Retinal pigment epithelial cell (primary cell): ENCODE measurements at regions not wholly inside any gene's neighbourhood (a gene's known extent, or its start where the extent isn't known, plus 50 kb on each side); places are given as distances from the start of the nearest gene placed in this dataset.

Source experiments
- DNase-seq: peaks from one replicate; pipeline ENCODE4 v3.0.0-alpha.2; 2010; ENCODE audit warnings: low read depth
- H3K4me3 ChIP-seq: 2 replicates; pipeline ENCODE4 v1.5.1; 2011; ENCODE audit warnings: mild to moderate bottlenecking, low read length, control low read depth, moderate library complexity
- CTCF ChIP-seq: conservative IDR thresholded peaks from 2 replicates; pipeline ENCODE4 v1.5.1; 2011; ENCODE audit warnings: low read depth, low read length, control low read depth, inconsistent platforms

GRCh38 chr21:35511696-35512162 lies 462.6 kb upstream of the RUNX1 start:
- DNase-seq, result no peak
- TF ChIP-seq CTCF, result no peak
- no peak overlapping the region for H3K4me3 ChIP-seq

- no peak for DNase-seq
- no peak for TF ChIP-seq CTCF
- H3K4me3 ChIP-seq, result no peak overlapping the region
These were observed 462.0 kb upstream of the RUNX1 start for GRCh38 chr21:35510957-35511695.

DNA sequence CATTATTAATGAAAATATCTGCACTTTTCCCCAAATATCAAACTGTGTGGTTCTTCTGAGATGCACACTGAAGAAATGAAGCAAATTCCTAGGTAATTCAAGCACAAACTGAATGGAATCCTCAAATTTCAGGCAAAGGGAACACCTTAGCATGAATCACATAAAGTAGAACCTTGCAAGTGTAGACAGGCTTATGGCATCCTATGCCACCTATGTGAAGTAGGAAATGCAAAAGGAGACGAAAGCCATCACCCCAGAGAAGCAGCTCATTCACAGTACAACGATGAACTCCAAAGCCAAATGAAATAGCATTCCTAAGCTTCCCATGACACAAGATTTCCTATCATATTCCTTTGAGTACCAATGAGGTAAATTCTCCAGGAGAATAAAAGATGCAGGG lies 461.2 kb upstream of the RUNX1 start:
- DNase-seq, result no peak
- no peak overlapping the region for H3K4me3 ChIP-seq

DNA sequence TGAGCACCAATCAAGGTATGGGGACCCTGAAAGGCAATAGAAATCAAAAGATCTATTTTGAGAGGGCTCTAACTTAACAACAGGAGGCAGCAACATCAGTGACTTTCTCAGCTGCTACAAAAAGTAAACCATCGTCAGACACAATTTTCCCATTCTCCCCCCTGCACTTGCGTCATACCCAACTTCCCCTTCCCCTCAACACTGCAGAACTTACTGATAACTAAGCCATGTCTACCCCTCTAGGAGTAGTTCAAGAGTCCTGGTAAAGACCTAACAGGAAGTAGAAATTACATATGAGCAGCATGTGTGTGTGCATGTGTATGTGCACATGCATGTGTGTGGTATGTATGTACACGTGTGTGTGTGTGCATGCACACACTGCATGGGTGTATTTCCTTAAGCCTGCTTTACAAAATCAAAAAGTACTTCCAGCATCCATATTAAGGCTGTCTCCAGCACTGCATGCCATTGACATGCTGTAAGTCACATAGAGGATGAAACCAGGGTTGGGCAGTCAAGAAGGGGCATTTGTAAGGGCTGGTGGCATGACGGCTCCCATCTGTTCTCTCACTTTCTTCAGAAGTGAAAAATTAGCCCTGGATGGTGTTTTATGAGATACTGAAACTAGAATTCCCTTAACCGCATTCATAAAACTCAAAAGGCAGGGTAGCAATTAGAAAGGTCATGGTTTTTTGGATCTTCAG lies 460.1 kb upstream of the RUNX1 start:
- no peak overlapping the region for H3K4me3 ChIP-seq
- TF ChIP-seq CTCF, result no peak
- DNase-seq, result no peak

More for the DNA sequence above, 461.2 kb upstream of the RUNX1 start:
- no peak for TF ChIP-seq CTCF

DNA sequence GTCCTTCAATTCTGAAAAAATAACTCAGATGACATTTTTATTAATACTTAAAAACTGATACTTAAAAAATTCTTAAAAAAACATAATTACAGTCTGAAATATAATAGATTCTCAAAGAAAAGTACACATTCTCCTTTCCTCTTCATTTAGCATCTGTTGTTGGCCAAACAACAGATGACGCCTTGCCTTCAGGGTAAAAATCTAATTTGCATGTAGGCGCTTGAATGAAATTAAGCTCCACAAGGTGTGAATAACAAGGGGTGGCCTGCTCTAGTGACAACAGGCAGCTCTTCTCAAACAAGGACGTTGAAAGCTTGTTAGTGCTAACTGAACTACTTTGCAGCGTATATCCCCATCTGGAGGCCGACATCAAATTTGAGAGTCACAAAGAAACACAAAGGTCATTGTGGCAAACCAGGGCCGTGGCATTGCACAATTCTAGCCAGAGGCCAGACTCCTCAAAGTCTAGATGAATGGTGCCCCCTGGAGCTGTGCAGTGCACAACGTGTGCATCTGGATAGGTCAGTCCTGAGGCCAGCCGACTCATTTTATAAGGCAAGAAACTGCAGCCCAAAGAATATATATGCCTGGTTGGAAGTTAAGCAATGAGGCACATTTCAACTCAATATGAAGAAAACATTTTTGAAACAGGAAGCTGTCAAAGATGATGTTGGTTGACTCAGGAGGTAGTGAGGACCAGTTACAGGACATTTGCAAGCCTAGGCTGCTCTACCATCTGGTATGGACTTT lies 459.2 kb upstream of the RUNX1 start:
- H3K4me3 ChIP-seq, result no peak overlapping the region
- DNase-seq, result no peak
- no peak for TF ChIP-seq CTCF

- DNase-seq, result no peak
- no peak overlapping the region for H3K4me3 ChIP-seq
- no peak for TF ChIP-seq CTCF
These were observed 458.2 kb upstream of the RUNX1 start for GRCh38 chr21:35507181-35507759.
